ENCODE measurements at regions not wholly inside any gene's neighbourhood (a gene's known extent, or its start where the extent isn't known, plus 50 kb on each side); places are given as distances from the start of the nearest gene placed in this dataset.

DNA sequence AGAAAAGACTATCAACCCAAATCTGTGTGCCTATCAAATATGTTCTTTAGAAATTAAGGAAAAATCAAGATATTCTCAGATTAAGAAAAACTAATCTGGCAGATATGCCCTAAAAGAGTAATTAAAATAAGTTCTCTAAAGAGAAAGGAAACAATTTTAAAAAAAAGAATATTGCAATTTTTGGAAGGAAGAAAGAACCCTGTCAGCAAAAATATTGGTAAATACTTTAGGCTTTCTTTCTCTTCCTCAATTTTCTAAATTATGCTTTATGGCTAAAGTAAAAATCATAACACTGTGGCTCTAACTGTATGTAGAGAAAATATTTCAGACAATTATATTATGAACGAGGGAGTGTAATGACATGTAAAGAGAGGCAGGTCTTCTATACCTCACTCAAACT, 691.3 kb upstream of the PTBP2 start:
- TF ChIP-seq POLR2A (IDR thresholded peaks at IDR 0.05; ENCODE audit: low read depth, low read length) (no peak), EZH2 (IDR thresholded peaks at IDR 0.05; ENCODE audit: borderline replicate concordance, low read depth, low read length, severe bottlenecking) (no peak), FOS (IDR thresholded peaks at IDR 0.05; ENCODE audit: borderline replicate concordance, insufficient read depth, low read length) (no peak), MYC (IDR thresholded peaks at IDR 0.05; ENCODE audit: low read depth, low read length) (no peak), JUN (IDR thresholded peaks at IDR 0.05; ENCODE audit: borderline replicate concordance, insufficient read depth, insufficient read length, low read depth) (no peak), GATA2 (IDR thresholded peaks at IDR 0.05; ENCODE audit: insufficient read depth, insufficient read length, low read depth, low read length) (no peak), POLR2AphosphoS5 (IDR thresholded peaks at IDR 0.05; ENCODE audit: insufficient read depth, low read depth, low read length) (no peak)
- TF ChIP-seq, protein P1, sequence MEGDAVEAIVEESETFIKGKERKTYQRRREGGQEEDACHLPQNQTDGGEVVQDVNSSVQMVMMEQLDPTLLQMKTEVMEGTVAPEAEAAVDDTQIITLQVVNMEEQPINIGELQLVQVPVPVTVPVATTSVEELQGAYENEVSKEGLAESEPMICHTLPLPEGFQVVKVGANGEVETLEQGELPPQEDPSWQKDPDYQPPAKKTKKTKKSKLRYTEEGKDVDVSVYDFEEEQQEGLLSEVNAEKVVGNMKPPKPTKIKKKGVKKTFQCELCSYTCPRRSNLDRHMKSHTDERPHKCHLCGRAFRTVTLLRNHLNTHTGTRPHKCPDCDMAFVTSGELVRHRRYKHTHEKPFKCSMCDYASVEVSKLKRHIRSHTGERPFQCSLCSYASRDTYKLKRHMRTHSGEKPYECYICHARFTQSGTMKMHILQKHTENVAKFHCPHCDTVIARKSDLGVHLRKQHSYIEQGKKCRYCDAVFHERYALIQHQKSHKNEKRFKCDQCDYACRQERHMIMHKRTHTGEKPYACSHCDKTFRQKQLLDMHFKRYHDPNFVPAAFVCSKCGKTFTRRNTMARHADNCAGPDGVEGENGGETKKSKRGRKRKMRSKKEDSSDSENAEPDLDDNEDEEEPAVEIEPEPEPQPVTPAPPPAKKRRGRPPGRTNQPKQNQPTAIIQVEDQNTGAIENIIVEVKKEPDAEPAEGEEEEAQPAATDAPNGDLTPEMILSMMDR (IDR thresholded peaks at IDR 0.05; ENCODE audit: extremely low read depth in 1 of 2, insufficient read depth in 1 of 2, low read depth in 1 of 2, low read length in 2 of 2) = no peak
- TF ChIP-seq, protein P2, sequence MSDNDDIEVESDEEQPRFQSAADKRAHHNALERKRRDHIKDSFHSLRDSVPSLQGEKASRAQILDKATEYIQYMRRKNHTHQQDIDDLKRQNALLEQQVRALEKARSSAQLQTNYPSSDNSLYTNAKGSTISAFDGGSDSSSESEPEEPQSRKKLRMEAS (IDR thresholded peaks at IDR 0.05; ENCODE audit: insufficient read depth, insufficient read length) = no peak
- H3K9ac ChIP-seq (replicated peaks; ENCODE audit: extremely low read depth, insufficient read depth, low read length) = no peak overlapping the region

More for the DNA sequence above, 691.3 kb upstream of the PTBP2 start:
- no peaks in the 10 kb centered on the region for H3K27me3 ChIP-seq (ENCODE audit: control insufficient read depth in 2 of 2, insufficient read depth in 2 of 2, low read length in 2 of 2)
- H4K20me1 ChIP-seq (replicated peaks; ENCODE audit: control insufficient read depth, extremely low read depth, insufficient read depth, low read length) = no peaks in the 10 kb centered on the region
- no TSS peak for BruUV-seq (replicated peaks)
- no peak overlapping the region for H3K4me2 ChIP-seq (ENCODE audit: insufficient read depth, low read length)
- H3K9me3 ChIP-seq (replicated peaks; ENCODE audit: control insufficient read depth, insufficient read depth, low read length) = no peaks in the 10 kb centered on the region
- no peaks in the 10 kb centered on the region for H3K9me1 ChIP-seq (replicated peaks; ENCODE audit: control insufficient read depth, extremely low read depth, insufficient read depth, low read length)
- dilution Hi-C loops (cut with MboI; ENCODE audit: extremely low pct_ligation_motif_present, low sequenced_read_pairs) = no loop called here
- no peak overlapping the region for H3K4me3 ChIP-seq (replicated peaks in 1 of 3; ENCODE audit: insufficient read depth in 1 of 3, low read depth in 1 of 3, low read length in 3 of 3)
- no peak for DNase-seq (ENCODE audit: low read depth, low spot score)
- ChIA-PET CTCF (no interaction called here), POLR2A (no interaction called here)
- no peaks in the 10 kb centered on the region for H3K36me3 ChIP-seq (ENCODE audit: control insufficient read depth in 2 of 2, extremely low read depth in 1 of 2, insufficient read depth in 2 of 2, low read length in 2 of 2)
- H3K4me1 ChIP-seq (ENCODE audit: control insufficient read depth, extremely low read depth, insufficient read depth, low read length) = no peaks in the 10 kb centered on the region
- no peaks in the 10 kb centered on the region for H3K79me2 ChIP-seq (ENCODE audit: control insufficient read depth, insufficient read depth, low read length)
- no peak overlapping the region for H2AFZ ChIP-seq (ENCODE audit: low read depth, low read length)
- no peak for FAIRE-seq
- intact Hi-C loops (cut with micrococcal nuclease) = no loop called here
- H3K27ac ChIP-seq (ENCODE audit: insufficient read depth, low read depth, low read length) = no peak overlapping the region

All from endothelial cell of umbilical vein (primary cell).